Breast epithelium (tissue), 4 donors: ENCODE measurements at regions not wholly inside any gene's neighbourhood (a gene's known extent, or its start where the extent isn't known, plus 50 kb on each side); places are given as distances from the start of the nearest gene placed in this dataset.

Experiments used
- DNase-seq, 2 donors: peaks; one replicate each; pipeline ENCODE4 v3.0.0-alpha.2; 2019; ENCODE audit warnings: low spot score in 2 of 2
- H3K27ac ChIP-seq, 2 donors: fragments of 200-600 bp; sonication (generic) in 1 of 2; one replicate each; pipeline ENCODE4 v1.5.1; 2016 to 2019; ENCODE audit warnings: mild to moderate bottlenecking in 1 of 2
- H3K27me3 ChIP-seq, 2 donors: fragments of 200-600 bp; sonication (generic) in 1 of 2; one replicate each; pipeline versions ENCODE4 v1.5.1 to v1.6.0; 2017 to 2019; ENCODE audit warnings: control low read depth in 1 of 2, mild to moderate bottlenecking in 1 of 2
- H3K36me3 ChIP-seq: fragments of 200-600 bp; one replicate; pipeline ENCODE4 v1.5.1; 2019
- H3K4me1 ChIP-seq, 2 donors: fragments of 200-600 bp; sonication (generic); one replicate each; pipeline ENCODE4 v1.5.1; 2016 to 2019; ENCODE audit warnings: control low read depth in 1 of 2
- H3K4me3 ChIP-seq, 3 donors: fragments of 200-600 bp; sonication (generic); 1 replicate in 2 of 3; 2 replicates in 1 of 3; pipeline ENCODE4 v1.5.1; 2016 to 2019; ENCODE audit warnings: mild to moderate bottlenecking in 3 of 3, moderate library complexity in 2 of 3
- H3K9me3 ChIP-seq, 2 donors: fragments of 200-600 bp; sonication (generic) in 1 of 2; one replicate each; pipeline ENCODE4 v1.5.1; 2016 to 2019; ENCODE audit warnings: control low read depth in 1 of 2
- CTCF ChIP-seq, 3 donors: fragments of 450-650 bp; IDR thresholded peaks; one replicate each; pipeline ENCODE4 v1.5.1; 2016 to 2017; ENCODE audit warnings: antibody characterized with exemption in 3 of 3, mild to moderate bottlenecking in 3 of 3, moderate library complexity in 3 of 3
- POLR2A ChIP-seq: fragments of 450-650 bp; IDR thresholded peaks from one replicate; pipeline ENCODE4 v1.6.1; 2016; ENCODE audit warnings: antibody characterized with exemption, mild to moderate bottlenecking, moderate library complexity
- POLR2AphosphoS5 ChIP-seq, 3 donors: sonication (generic); formaldehyde crosslinking; IDR thresholded peaks; one replicate each; pipeline ENCODE4 v1.6.1; 2017; ENCODE audit warnings: antibody characterized with exemption in 3 of 3
- intact Hi-C: fragments of 100-400 bp; cut with DNase I; formaldehyde crosslinking; loops from one replicate; pipeline ENCODE4 v1.15.1; 2023; ENCODE audit warnings: low total_unique reads

- Histone ChIP-seq H3K4me3 (no peak overlapping the region), H3K27ac (no peak overlapping the region), H3K9me3 (no peaks in the 10 kb centered on the region), H3K4me1 (no peaks in the 10 kb centered on the region), H3K27me3 (peaks cover 0 to 10% of the 10 kb centered on the region in 2 donors), H3K36me3 (no peaks in the 10 kb centered on the region)
- TF ChIP-seq CTCF (IDR thresholded peaks at IDR 0.05) (no peak), POLR2A (no peak), POLR2AphosphoS5 (IDR thresholded peaks at IDR 0.05) (no peak)
- no peak for DNase-seq
- intact Hi-C loops = no loop called here
These were observed 169.2 kb upstream of the MVB12B start for GRCh38 chr9:126157423-126157822.

DNA sequence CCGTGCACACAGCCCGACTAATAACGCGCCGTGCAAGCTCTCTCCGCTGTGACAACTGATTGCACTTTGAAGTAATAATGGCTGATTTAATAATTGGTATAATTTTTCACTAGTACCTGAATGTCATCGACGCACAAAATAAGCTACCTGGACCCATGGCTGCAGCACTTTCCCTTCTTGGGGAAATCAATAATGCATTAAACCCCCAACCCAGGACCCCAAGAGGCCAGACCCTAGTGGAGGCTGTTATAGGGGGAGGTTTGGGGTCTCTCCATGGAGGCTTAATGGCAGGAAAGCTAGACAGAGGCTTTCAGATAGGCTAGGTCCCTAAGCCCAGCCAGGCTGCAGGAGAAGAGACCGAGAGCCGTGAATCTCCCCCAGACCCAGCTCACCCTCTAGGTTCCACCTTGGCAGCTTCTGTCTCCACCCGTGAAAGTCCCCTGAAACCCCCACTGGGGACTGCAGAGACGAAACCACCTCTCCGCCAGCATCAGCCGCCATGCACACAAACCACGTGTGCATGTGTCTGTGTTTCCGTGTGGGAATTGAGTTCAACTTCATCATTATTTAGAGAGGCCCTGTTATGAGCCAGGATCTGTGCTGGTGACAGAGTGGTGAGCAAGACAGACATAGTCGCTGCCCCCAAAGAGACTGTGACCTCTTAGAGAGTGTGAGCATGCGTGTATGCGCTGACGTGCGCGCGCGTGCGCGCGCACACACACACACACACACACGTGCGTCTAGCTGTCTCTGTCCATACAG is 168.6 kb upstream of the MVB12B start:
- DNase-seq = no peak
- TF ChIP-seq POLR2A = no peak
- no peak for TF ChIP-seq CTCF (IDR thresholded peaks at IDR 0.05)
- no peak for TF ChIP-seq POLR2AphosphoS5 (IDR thresholded peaks at IDR 0.05)
- H3K4me1 ChIP-seq = no peaks in the 10 kb centered on the region

GRCh38 chr9:126158588-126159429 is 167.8 kb upstream of the MVB12B start:
- H3K36me3 ChIP-seq = no peaks in the 10 kb centered on the region
- no peak for DNase-seq
- no peaks in the 10 kb centered on the region for H3K9me3 ChIP-seq
- no peaks in the 10 kb centered on the region for H3K4me1 ChIP-seq
- intact Hi-C loops = no loop called here
- TF ChIP-seq POLR2A = no peak
- TF ChIP-seq CTCF (IDR thresholded peaks at IDR 0.05) = no peak
- TF ChIP-seq POLR2AphosphoS5 (IDR thresholded peaks at IDR 0.05) = no peak
- H3K27ac ChIP-seq = no peak overlapping the region
- H3K4me3 ChIP-seq = no peak overlapping the region
- H3K27me3 ChIP-seq = peaks cover 0 to 10% of the 10 kb centered on the region in 2 donors

More for the DNA sequence above, 168.6 kb upstream of the MVB12B start:
- Histone ChIP-seq H3K27ac (no peak overlapping the region), H3K36me3 (no peaks in the 10 kb centered on the region), H3K4me3 (no peak overlapping the region), H3K9me3 (no peaks in the 10 kb centered on the region), H3K27me3 (peaks cover 0 to 10% of the 10 kb centered on the region in 2 donors)
- intact Hi-C loops = no loop called here

DNA sequence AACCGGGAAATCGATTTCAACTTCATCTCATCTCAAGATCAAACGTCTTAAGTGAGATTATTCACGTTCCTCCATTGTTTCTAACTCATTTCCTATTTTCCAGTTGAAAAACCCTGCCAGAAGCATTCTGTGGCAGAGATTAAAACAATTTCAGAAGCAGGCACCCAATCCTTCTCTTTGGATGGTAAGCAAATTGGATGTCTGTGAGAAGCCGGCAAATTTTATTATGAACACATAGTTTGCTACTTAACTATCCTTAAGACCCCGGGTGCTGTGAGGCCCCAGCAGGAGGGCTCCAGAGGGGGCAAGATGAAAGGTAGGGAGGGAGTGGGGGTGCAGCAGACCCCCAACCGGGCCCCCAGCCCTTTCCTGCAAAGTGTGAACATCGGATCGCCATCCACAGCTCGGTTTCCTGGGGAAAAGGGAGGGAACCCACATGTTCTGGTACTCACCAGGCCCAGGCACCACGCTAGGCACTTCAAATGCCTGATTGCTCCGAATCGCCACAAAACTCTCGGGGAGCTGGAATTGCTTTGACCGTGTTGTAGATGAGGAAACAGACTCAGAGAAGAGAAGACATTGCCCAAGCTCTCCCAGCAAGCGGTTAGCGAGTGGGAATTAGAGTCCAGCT is 167.1 kb upstream of the MVB12B start:
- TF ChIP-seq POLR2A (no peak), POLR2AphosphoS5 (IDR thresholded peaks at IDR 0.05) (no peak), CTCF (IDR thresholded peaks at IDR 0.05) (no peak)
- DNase-seq = no peak
- Histone ChIP-seq H3K4me3 (no peak overlapping the region), H3K9me3 (no peaks in the 10 kb centered on the region), H3K4me1 (no peaks in the 10 kb centered on the region), H3K27ac (no peak overlapping the region), H3K36me3 (no peaks in the 10 kb centered on the region), H3K27me3 (peaks cover 0 to 10% of the 10 kb centered on the region in 2 donors)
- intact Hi-C loops = no loop called here
